ENCODE measurements at regions not wholly inside any gene's neighbourhood (a gene's known extent, or its start where the extent isn't known, plus 50 kb on each side); places are given as distances from the start of the nearest gene placed in this dataset.

GRCh38 chr5:104444656-104445055, 882.1 kb upstream of the NUDT12 start:
- no peaks in the 10 kb centered on the region for H3K27me3 Mint-ChIP-seq (ENCODE audit: low read depth)
- no peaks in the 10 kb centered on the region for H3K9me3 Mint-ChIP-seq
- H3K36me3 Mint-ChIP-seq (ENCODE audit: insufficient read depth): no peaks in the 10 kb centered on the region
- no peak overlapping the region for H3K4me3 Mint-ChIP-seq
- H3K4me1 Mint-ChIP-seq (ENCODE audit: low read depth): no peaks in the 10 kb centered on the region
- DNase-seq (no peak), ATAC-seq (no peak)

- no peaks in the 10 kb centered on the region for H3K36me3 Mint-ChIP-seq (ENCODE audit: insufficient read depth)
- no peak overlapping the region for H3K4me3 Mint-ChIP-seq
- DNase-seq: no peak
- H3K4me1 Mint-ChIP-seq (ENCODE audit: low read depth): no peaks in the 10 kb centered on the region
- no peaks in the 10 kb centered on the region for H3K9me3 Mint-ChIP-seq
- H3K27me3 Mint-ChIP-seq (ENCODE audit: low read depth): no peaks in the 10 kb centered on the region
- ATAC-seq: no peak
These were observed 881.1 kb upstream of the NUDT12 start for GRCh38 chr5:104443706-104444105.

GRCh38 chr5:104431981-104432380, 869.4 kb upstream of the NUDT12 start:
- Mint-ChIP-seq H3K36me3 (ENCODE audit: insufficient read depth) (no peaks in the 10 kb centered on the region), H3K4me1 (ENCODE audit: low read depth) (no peaks in the 10 kb centered on the region), H3K4me3 (no peak overlapping the region), H3K9me3 (no peaks in the 10 kb centered on the region), H3K27me3 (ENCODE audit: low read depth) (no peaks in the 10 kb centered on the region)
- no peak for ATAC-seq
- no peak for DNase-seq

- Mint-ChIP-seq H3K36me3 (ENCODE audit: insufficient read depth) (no peaks in the 10 kb centered on the region), H3K4me1 (ENCODE audit: low read depth) (no peaks in the 10 kb centered on the region), H3K27me3 (ENCODE audit: low read depth) (no peaks in the 10 kb centered on the region), H3K9me3 (no peaks in the 10 kb centered on the region), H3K4me3 (no peak overlapping the region)
- DNase-seq: no peak
- no peak for ATAC-seq
These were observed 868.5 kb upstream of the NUDT12 start for GRCh38 chr5:104431002-104431620.

- Mint-ChIP-seq H3K27me3 (ENCODE audit: low read depth) (no peaks in the 10 kb centered on the region), H3K4me1 (ENCODE audit: low read depth) (no peaks in the 10 kb centered on the region), H3K4me3 (no peak overlapping the region), H3K36me3 (ENCODE audit: insufficient read depth) (no peaks in the 10 kb centered on the region), H3K9me3 (no peaks in the 10 kb centered on the region)
- DNase-seq: no peak
- no peak for ATAC-seq
These were observed 867.3 kb upstream of the NUDT12 start for GRCh38 chr5:104429911-104430310.

GRCh38 chr5:104421431-104421830, 858.8 kb upstream of the NUDT12 start:
- DNase-seq (no peak), ATAC-seq (no peak)
- Mint-ChIP-seq H3K4me3 (no peak overlapping the region), H3K4me1 (ENCODE audit: low read depth) (no peaks in the 10 kb centered on the region), H3K9me3 (peaks cover 7% of the 10 kb centered on the region), H3K27me3 (ENCODE audit: low read depth) (no peaks in the 10 kb centered on the region), H3K36me3 (ENCODE audit: insufficient read depth) (no peaks in the 10 kb centered on the region)

GRCh38 chr5:104418056-104418455, 855.5 kb upstream of the NUDT12 start:
- no peaks in the 10 kb centered on the region for H3K4me1 Mint-ChIP-seq (ENCODE audit: low read depth)
- no peaks in the 10 kb centered on the region for H3K36me3 Mint-ChIP-seq (ENCODE audit: insufficient read depth)
- ATAC-seq: no peak
- no peak overlapping the region for H3K4me3 Mint-ChIP-seq
- no peaks in the 10 kb centered on the region for H3K27me3 Mint-ChIP-seq (ENCODE audit: low read depth)
- peaks cover 4% of the 10 kb centered on the region for H3K9me3 Mint-ChIP-seq
- DNase-seq: no peak

GRCh38 chr5:104412649-104413240, 850.2 kb upstream of the NUDT12 start:
- Mint-ChIP-seq H3K9me3 (no peaks in the 10 kb centered on the region), H3K36me3 (ENCODE audit: insufficient read depth) (no peaks in the 10 kb centered on the region), H3K4me1 (ENCODE audit: low read depth) (no peaks in the 10 kb centered on the region), H3K27me3 (ENCODE audit: low read depth) (no peaks in the 10 kb centered on the region), H3K4me3 (no peak overlapping the region)
- ATAC-seq (no peak), DNase-seq (no peak)

- DNase-seq (no peak), ATAC-seq (no peak)
- Mint-ChIP-seq H3K4me1 (ENCODE audit: low read depth) (no peaks in the 10 kb centered on the region), H3K27me3 (ENCODE audit: low read depth) (no peaks in the 10 kb centered on the region), H3K9me3 (peaks cover 24% of the 10 kb centered on the region), H3K4me3 (no peak overlapping the region), H3K36me3 (ENCODE audit: insufficient read depth) (no peaks in the 10 kb centered on the region)
These were observed 838.4 kb upstream of the NUDT12 start for GRCh38 chr5:104400941-104401340.

GRCh38 chr5:104385906-104386305, 823.3 kb upstream of the NUDT12 start:
- Mint-ChIP-seq H3K36me3 (ENCODE audit: insufficient read depth) (no peaks in the 10 kb centered on the region), H3K4me1 (ENCODE audit: low read depth) (no peaks in the 10 kb centered on the region), H3K4me3 (no peak overlapping the region), H3K9me3 (peaks cover 16% of the 10 kb centered on the region), H3K27me3 (ENCODE audit: low read depth) (no peaks in the 10 kb centered on the region)
- ATAC-seq (no peak), DNase-seq (no peak)

- no peaks in the 10 kb centered on the region for H3K4me1 Mint-ChIP-seq (ENCODE audit: low read depth)
These were observed 812.8 kb upstream of the NUDT12 start for GRCh38 chr5:104375345-104375744.

GRCh38 chr5:104372796-104373195, 810.2 kb upstream of the NUDT12 start:
- no peak for DNase-seq
- H3K4me3 Mint-ChIP-seq: no peak overlapping the region
- no peaks in the 10 kb centered on the region for H3K27me3 Mint-ChIP-seq (ENCODE audit: low read depth)
- H3K36me3 Mint-ChIP-seq (ENCODE audit: insufficient read depth): no peaks in the 10 kb centered on the region
- H3K4me1 Mint-ChIP-seq (ENCODE audit: low read depth): no peaks in the 10 kb centered on the region
- H3K9me3 Mint-ChIP-seq: peaks cover 16% of the 10 kb centered on the region
- ATAC-seq: no peak

More at GRCh38 chr5:104375345-104375744, 812.8 kb upstream of the NUDT12 start:
- Mint-ChIP-seq H3K4me3 (no peak overlapping the region), H3K36me3 (ENCODE audit: insufficient read depth) (no peaks in the 10 kb centered on the region), H3K9me3 (peaks cover 7% of the 10 kb centered on the region), H3K27me3 (ENCODE audit: low read depth) (no peaks in the 10 kb centered on the region)
- DNase-seq (no peak), ATAC-seq (no peak)

GRCh38 chr5:104372376-104372775, 809.8 kb upstream of the NUDT12 start:
- Mint-ChIP-seq H3K4me3 (no peak overlapping the region), H3K4me1 (ENCODE audit: low read depth) (no peaks in the 10 kb centered on the region), H3K36me3 (ENCODE audit: insufficient read depth) (no peaks in the 10 kb centered on the region), H3K27me3 (ENCODE audit: low read depth) (no peaks in the 10 kb centered on the region), H3K9me3 (peaks cover 16% of the 10 kb centered on the region)
- ATAC-seq (no peak), DNase-seq (no peak)

- peaks cover 16% of the 10 kb centered on the region for H3K9me3 Mint-ChIP-seq
- ATAC-seq (no peak), DNase-seq (no peak)
- no peaks in the 10 kb centered on the region for H3K4me1 Mint-ChIP-seq (ENCODE audit: low read depth)
- no peaks in the 10 kb centered on the region for H3K27me3 Mint-ChIP-seq (ENCODE audit: low read depth)
- H3K4me3 Mint-ChIP-seq: no peak overlapping the region
- no peaks in the 10 kb centered on the region for H3K36me3 Mint-ChIP-seq (ENCODE audit: insufficient read depth)
These were observed 807.9 kb upstream of the NUDT12 start for GRCh38 chr5:104370523-104370922.

GRCh38 chr5:104367978-104368377, 805.4 kb upstream of the NUDT12 start:
- ATAC-seq (no peak), DNase-seq (no peak)
- no peaks in the 10 kb centered on the region for H3K4me1 Mint-ChIP-seq (ENCODE audit: low read depth)
- no peak overlapping the region for H3K4me3 Mint-ChIP-seq
- H3K27me3 Mint-ChIP-seq (ENCODE audit: low read depth): no peaks in the 10 kb centered on the region
- H3K9me3 Mint-ChIP-seq: peaks cover 16% of the 10 kb centered on the region
- H3K36me3 Mint-ChIP-seq (ENCODE audit: insufficient read depth): no peaks in the 10 kb centered on the region
